GM12892 (cell line): ENCODE measurements at regions not wholly inside any gene's neighbourhood (a gene's known extent, or its start where the extent isn't known, plus 50 kb on each side); places are given as distances from the start of the nearest gene placed in this dataset.

ENCODE experiments used
- POLR2A ChIP-seq: IDR thresholded peaks from 2 replicates; pipeline ENCODE4 v1.6.1; 2011; ENCODE audit warnings: low read depth, low read length, control low read depth
- POLR2AphosphoS5 ChIP-seq: IDR thresholded peaks from 2 replicates; pipeline ENCODE4 v1.6.1; 2011; ENCODE audit warnings: low read depth, low read length, control low read depth
- TAF1 ChIP-seq: IDR thresholded peaks from 2 replicates; pipeline ENCODE4 v1.6.1; 2011; ENCODE audit warnings: low read depth, mild to moderate bottlenecking, control low read depth, low read length, borderline replicate concordance

GRCh38 chr4:108483079-108483478 is 137.3 kb upstream of the RPL34 start:
- no peak for TF ChIP-seq POLR2A
- no peak for TF ChIP-seq POLR2AphosphoS5
- no peak for TF ChIP-seq TAF1
